GM21381 (cell line): ENCODE measurements at regions not wholly inside any gene's neighbourhood (a gene's known extent, or its start where the extent isn't known, plus 50 kb on each side); places are given as distances from the start of the nearest gene placed in this dataset.
"Not testable (repeated sequence)": the region's sequence is repeated elsewhere in the genome, so short reads cannot be mapped to it uniquely, and the experiment has no call there.

ENCODE experiments used
- ATAC-seq: cut with Tn5 transposase; IDR thresholded peaks from one replicate; pipeline ENCODE4 v1.9.1; 2021; ENCODE audit warnings: mild to moderate bottlenecking, moderate library complexity; ENCODE audit not compliant: unreplicated experiment

GRCh38 chr20:48492015-48492714 is 335.6 kb downstream of the PREX1 start:
- no peak for ATAC-seq

- no peak for ATAC-seq
Measured at GRCh38 chr20:48490961-48491831, 336.6 kb downstream of the PREX1 start.

- not testable (repeated sequence) for ATAC-seq
Measured at GRCh38 chr20:48490341-48490740, 337.5 kb downstream of the PREX1 start.

- ATAC-seq: no peak
Measured at GRCh38 chr20:48489656-48490055, 338.1 kb downstream of the PREX1 start.

- ATAC-seq: peak; percentile 36
Measured at GRCh38 chr20:48489046-48489463, 338.7 kb downstream of the PREX1 start.

- ATAC-seq: peak; percentile 49
Measured at GRCh38 chr20:48488334-48489034, 339.3 kb downstream of the PREX1 start.

GRCh38 chr20:48486065-48486464 is 341.7 kb downstream of the PREX1 start:
- no peak for ATAC-seq

- ATAC-seq: not testable (repeated sequence)
Measured at GRCh38 chr20:48485153-48485552, 342.6 kb downstream of the PREX1 start.

GRCh38 chr20:48483334-48484066 is 344.3 kb downstream of the PREX1 start:
- ATAC-seq: no peak

- no peak for ATAC-seq
Measured at GRCh38 chr20:48482790-48483189, 345.0 kb downstream of the PREX1 start.

GRCh38 chr20:48480216-48480772 is 347.5 kb downstream of the PREX1 start:
- no peak for ATAC-seq

GRCh38 chr20:48478806-48479585 is 348.8 kb downstream of the PREX1 start:
- no peak for ATAC-seq

- no peak for ATAC-seq
Measured at GRCh38 chr20:48478370-48478769, 349.4 kb downstream of the PREX1 start.

- ATAC-seq: no peak
Measured at GRCh38 chr20:48476854-48477253, 350.9 kb downstream of the PREX1 start.

GRCh38 chr20:48474022-48474421 is 353.8 kb downstream of the PREX1 start:
- ATAC-seq: no peak

- ATAC-seq: no peak
Measured at GRCh38 chr20:48471759-48472408, 355.9 kb downstream of the PREX1 start.

- ATAC-seq: no peak
Measured at GRCh38 chr20:48471176-48471575, 356.6 kb downstream of the PREX1 start.

- no peak for ATAC-seq
Measured at GRCh38 chr20:48470141-48470540, 357.7 kb downstream of the PREX1 start.

- no peak for ATAC-seq
Measured at GRCh38 chr20:48469026-48469425, 358.8 kb downstream of the PREX1 start.
